ENCODE measurements at regions not wholly inside any gene's neighbourhood (a gene's known extent, or its start where the extent isn't known, plus 50 kb on each side); places are given as distances from the start of the nearest gene placed in this dataset.
"Not testable (repeated sequence)": the region's sequence is repeated elsewhere in the genome, so short reads cannot be mapped to it uniquely, and the experiment has no call there.

DNA sequence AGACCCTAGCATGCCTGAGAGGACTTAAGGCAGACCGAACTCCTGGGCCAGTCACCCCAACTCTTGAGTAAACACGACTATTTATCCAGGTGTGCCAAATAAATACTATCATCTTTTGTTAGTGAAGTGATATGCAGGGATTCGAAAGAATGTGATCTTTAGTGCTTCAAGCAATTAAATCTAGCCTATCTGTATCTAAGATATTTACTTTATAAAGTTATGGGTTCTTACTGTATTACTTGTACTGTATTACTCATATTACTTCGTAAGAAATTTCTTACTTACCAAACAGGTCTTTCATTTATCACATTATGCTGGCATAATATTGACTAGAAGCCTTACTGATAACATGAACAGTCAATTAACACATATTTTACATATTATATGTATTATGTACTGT, 211.6 kb upstream of the NECTIN3 start:
- DNase-seq = no peak

DNA sequence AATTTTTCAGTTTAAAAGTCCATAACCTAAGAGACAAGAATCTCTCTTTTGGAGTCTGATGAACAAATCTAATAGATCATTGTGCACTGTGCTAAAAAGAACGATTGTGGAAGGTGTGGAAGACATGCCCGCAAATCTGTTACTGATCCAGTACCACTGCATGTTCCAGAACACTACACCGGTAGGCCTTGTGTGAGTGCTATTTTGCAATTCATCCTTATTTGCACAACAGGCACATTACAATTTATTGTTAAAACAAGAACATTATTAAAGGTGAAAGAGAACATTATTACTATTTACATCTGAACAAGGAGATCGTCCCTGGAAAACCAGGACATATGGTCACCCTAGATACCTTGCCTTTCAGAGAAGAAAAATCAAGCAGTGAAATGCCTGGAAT, 205.7 kb upstream of the NECTIN3 start:
- DNase-seq = no peak

DNA sequence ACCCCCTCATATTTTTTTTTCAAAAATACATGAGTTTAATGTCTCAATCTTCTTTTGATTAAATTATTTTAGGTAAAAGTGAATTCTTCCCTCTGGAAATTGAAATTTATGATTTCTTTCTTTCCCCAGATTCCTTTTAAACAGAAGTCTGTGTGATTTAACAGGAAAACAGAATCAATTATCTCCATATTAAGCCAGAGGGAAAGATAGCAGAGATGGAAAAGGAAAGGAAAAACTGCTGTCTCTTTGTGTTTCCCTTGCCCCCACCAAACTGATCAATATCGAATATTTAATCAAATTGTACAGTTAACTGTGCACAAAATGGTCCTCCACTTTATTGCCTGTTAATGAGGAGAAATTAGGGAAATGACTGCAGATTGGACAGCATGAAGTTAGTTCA, 203.5 kb upstream of the NECTIN3 start:
- DNase-seq = no peak

GRCh38 chr3:110869736-110870135, 201.9 kb upstream of the NECTIN3 start:
- no peak for DNase-seq

- DNase-seq = no peak
Measured at GRCh38 chr3:110871869-110872268, 199.7 kb upstream of the NECTIN3 start.

GRCh38 chr3:110878692-110879091, 192.9 kb upstream of the NECTIN3 start:
- no peak for DNase-seq

GRCh38 chr3:110881069-110881468, 190.5 kb upstream of the NECTIN3 start:
- no peak for DNase-seq

GRCh38 chr3:110886222-110886893, 185.3 kb upstream of the NECTIN3 start:
- no peak for DNase-seq

DNA sequence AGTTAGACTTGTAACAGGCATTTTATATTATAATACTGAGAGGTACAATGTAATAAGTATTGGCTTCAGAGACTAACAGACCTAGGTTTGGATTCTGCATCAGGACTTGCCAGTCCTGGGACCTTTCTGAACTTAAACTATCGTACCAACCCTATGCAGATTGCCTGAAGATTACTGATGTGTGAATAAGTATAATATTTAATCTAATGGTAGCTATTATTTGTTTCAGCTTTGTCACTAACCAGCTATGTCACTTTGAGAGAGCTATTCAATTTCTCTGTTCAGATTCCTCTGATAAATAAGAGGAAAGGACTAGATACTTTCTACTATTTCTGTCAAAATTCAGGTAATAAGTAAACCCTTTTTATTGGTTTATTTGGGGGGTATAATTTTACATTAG, 184.4 kb upstream of the NECTIN3 start:
- no peak for DNase-seq

- DNase-seq = not testable (repeated sequence)
Measured at GRCh38 chr3:110888625-110889375, 182.8 kb upstream of the NECTIN3 start.

DNA sequence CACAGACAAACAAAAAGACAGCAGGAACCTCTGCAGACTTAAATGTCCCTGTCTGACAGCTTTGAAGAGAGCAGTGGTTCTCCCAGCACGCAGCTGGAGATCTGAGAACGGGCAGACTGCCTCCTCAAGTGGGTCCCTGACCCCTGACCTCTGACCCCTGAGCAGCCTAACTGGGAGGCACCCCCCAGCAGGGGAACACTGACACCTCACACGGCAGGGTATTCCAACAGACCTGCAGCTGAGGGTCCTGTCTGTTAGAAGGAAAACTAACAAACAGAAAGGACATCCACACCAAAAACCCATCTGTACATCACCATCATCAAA, 182.3 kb upstream of the NECTIN3 start:
- DNase-seq = not testable (repeated sequence)

GRCh38 chr3:110894574-110894973, 177.0 kb upstream of the NECTIN3 start:
- DNase-seq = no peak

DNA sequence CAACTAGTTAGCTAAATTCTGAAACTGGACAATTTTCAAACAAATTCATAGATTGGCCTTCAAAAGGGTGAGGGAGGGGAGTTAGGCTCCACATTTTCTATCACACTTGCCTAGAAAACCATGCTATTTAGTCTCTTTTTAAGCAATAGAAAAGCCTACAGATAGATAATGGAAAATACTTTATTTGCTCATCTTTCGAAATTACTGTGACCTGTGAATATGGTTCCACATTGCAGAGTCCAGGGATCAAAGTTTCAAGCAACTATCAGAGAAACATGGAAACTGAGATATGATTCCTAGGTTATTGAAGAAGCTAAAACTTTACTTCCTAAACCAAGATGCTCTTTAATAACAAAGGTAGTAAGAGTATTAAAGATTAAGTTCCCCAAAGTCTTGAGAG, 176.6 kb upstream of the NECTIN3 start:
- no peak for DNase-seq

- DNase-seq = no peak
Measured at GRCh38 chr3:110897046-110897445, 174.6 kb upstream of the NECTIN3 start.

DNA sequence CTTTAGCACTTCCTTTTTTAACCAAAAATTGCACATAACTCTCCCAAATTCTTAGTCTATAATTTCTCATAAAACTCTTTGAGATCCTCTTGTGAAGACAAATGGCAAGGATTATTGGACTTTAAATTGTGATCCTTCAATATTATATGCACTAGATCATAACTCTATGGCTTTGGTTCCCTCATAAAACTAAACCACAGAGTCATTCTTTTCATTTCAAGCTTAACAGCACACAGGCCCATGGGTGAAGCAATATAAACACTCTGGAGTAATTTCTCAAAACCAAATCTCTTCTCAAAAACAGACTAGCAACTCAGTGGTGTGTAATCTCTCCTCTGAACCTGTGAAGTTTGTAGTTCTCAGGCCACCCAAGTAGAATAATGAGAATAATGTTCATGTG, 171.0 kb upstream of the NECTIN3 start:
- DNase-seq = no peak

DNA sequence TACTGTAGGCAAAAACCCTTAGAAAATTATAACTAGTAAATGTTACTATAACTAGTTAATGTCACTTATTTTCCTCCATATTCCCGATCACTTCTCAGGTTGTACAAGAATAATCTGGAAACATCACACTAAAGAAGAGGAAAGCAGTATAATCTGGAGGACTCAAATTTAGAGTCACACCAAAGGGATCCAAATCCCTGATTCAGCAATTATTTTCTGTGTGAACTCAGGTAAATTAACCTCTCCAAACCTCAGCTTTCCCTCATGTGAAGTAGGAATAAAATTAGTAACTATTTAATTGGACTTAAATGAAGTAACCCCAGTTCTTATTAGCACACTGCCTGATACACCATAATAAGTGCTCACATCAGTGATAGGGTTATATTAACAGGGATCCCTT, 170.1 kb upstream of the NECTIN3 start:
- no peak for DNase-seq

DNA sequence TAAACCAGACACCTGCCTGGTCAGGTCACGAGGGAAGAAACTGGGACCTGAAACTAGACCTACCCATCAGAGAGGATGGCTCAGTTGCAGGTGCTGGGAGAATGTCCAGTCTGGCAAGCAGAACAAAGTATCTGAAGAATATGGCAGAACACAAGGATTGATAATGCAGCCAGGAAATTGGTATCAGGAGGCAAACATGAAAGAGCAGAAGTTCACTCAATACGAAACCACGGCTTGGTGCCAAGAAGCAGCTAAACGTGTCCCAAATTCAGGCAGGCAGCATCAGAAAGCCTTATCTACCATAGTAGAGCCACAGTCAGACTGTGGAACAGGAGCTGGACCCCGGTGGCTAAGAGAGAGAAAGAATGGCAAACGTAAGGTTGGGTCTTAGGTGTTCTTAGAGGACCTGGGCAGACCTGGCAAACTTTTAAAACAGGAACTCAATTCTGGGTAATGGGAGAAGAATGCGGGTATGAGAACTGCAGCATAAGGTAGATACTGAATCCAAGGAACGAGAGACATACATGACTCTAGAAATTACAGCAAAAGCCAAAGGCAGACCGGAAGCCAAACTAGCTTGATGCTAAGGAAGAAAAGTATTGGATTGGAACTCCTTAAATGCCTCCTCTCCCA, 169.0 kb upstream of the NECTIN3 start:
- no peak for DNase-seq

GRCh38 chr3:110903771-110904519, 167.7 kb upstream of the NECTIN3 start:
- DNase-seq = no peak

DNA sequence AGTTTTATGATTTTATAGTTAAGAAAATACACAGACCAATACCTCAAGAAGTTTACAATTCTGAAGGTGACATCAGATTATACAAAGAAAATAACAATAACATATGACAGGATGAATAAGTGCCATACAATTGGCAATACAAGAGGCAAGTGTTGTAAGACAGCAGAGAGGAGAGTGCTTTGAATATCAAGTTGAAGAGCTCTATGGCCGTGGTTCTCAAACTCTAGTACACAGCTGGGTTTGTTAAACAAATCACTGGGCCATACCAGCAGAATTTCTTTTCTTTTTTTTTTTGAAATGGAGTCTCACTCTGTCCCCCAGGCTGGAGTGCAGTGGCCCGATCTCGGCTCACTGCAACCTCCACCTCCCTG, 167.1 kb upstream of the NECTIN3 start:
- DNase-seq = no peak

DNA sequence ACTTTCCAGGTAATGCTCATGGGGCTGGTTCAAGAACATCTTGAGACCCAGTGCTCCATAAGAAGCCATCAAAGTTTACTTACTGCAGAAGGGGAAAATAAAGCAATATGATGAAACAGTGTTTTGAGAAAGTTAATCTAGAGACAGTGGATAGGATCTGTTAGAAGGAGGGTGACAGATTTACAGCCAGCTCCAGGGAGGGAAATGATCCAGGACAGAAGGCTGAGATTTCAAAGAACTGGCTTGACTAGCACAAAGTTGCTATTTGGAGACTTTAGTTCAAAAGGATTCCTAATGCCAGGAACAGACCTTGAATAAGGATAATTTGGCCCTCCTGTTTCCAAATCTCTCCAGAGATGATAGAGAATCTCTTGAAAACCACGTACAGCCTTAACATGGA, 166.5 kb upstream of the NECTIN3 start:
- DNase-seq = no peak

DNA sequence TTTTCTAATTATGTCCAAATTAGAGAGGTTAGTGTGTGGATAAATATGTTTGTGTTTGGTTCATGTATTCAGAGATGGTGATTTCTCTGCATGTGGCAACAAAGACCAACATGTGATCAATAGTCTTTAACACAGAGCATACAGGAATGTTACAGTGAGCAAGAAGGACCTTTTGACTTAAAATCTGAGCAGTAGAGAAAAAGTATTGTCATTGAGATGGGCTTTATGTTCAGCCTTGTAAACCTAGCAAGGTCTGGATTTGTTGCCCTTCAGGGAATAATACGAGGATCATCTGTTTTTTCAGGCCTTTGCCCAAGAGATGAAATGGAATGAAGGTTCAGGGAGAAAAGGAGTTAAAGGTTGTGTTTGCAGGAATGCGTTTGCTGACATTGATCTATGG, 161.8 kb upstream of the NECTIN3 start:
- DNase-seq = no peak

GRCh38 chr3:110910346-110910955, 161.2 kb upstream of the NECTIN3 start:
- DNase-seq = no peak

DNA sequence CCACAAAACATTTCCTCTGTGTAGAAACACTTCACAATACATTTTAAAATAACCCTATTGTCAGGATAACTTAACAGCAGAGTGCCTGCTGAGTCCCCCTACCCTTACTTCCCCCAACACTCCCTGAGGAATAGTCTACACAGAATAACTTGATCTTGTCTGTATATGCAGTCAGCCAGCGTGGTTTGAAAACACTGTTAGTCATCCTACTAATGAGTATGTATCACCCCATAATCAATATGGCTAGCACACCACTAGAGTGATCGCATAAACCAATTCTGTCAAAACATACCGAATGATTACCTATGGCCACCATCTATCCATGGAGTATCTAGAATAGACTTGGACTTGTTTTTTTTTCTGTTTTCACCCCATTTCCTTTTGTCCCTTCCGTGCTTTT, 152.7 kb upstream of the NECTIN3 start:
- no peak for DNase-seq

Data from CD4-positive, alpha-beta T cell treated with Interleukin-1 beta for 1 hour (primary cell).